NB4 (cell line): ENCODE measurements at regions not wholly inside any gene's neighbourhood (a gene's known extent, or its start where the extent isn't known, plus 50 kb on each side); places are given as distances from the start of the nearest gene placed in this dataset.

Experiments used
- CTCF ChIP-seq: IDR thresholded peaks from one replicate; pipeline ENCODE4 v1.5.1; 2012; ENCODE audit warnings: low read depth, low read length
- POLR2A ChIP-seq: IDR thresholded peaks from 2 replicates; pipeline ENCODE4 v1.6.1; 2011; ENCODE audit warnings: mild to moderate bottlenecking; ENCODE audit not compliant: insufficient read length; ENCODE audit errors: extremely low read depth

- TF ChIP-seq CTCF: no peak
- no peak for TF ChIP-seq POLR2A
Observed at GRCh38 chr5:161007879-161008278, 155.9 kb upstream of the ATP10B start.
